Mucosa of descending colon (tissue), 3 donors: ENCODE measurements at regions not wholly inside any gene's neighbourhood (a gene's known extent, or its start where the extent isn't known, plus 50 kb on each side); places are given as distances from the start of the nearest gene placed in this dataset.

Experiments used
- ATAC-seq: fragments of 200-7000 bp; cut with Tn5 transposase; one replicate; pipeline ENCODE4 v1.9.1; 2020; ENCODE audit warnings: mild to moderate bottlenecking, moderate library complexity
- DNase-seq, 3 donors: peaks; one replicate each; pipeline ENCODE4 v3.0.0-alpha.2; 2020
- H3K36me3 ChIP-seq: fragments of 200-600 bp; one replicate; pipeline ENCODE4 v1.8.0; 2021; ENCODE audit warnings: low read depth, mild to moderate bottlenecking
- H3K4me1 ChIP-seq: fragments of 200-600 bp; one replicate; pipeline ENCODE4 v1.8.0; 2021; ENCODE audit warnings: low read depth, mild to moderate bottlenecking
- H3K4me3 ChIP-seq: fragments of 200-600 bp; one replicate; pipeline ENCODE4 v1.8.0; 2021; ENCODE audit warnings: mild to moderate bottlenecking
- H3K9me3 ChIP-seq: fragments of 200-600 bp; one replicate; pipeline ENCODE4 v1.8.0; 2021; ENCODE audit warnings: mild to moderate bottlenecking
- intact Hi-C, 2 donors: fragments of 100-400 bp; cut with DNase I in 1 of 2; cut with micrococcal nuclease in 1 of 2; formaldehyde crosslinking; loops; one replicate each; pipeline versions ENCODE4 v1.11.0 to v1.11.1; 2022; cut with DNase I, micrococcal nuclease
- TF ChIP-seq, protein P1 (sequence below): fragments of 200-600 bp; IDR thresholded peaks from one replicate; pipeline ENCODE4 v1.8.0; 2022; ENCODE audit warnings: antibody characterized with exemption, mild to moderate bottlenecking
- donor health status: DM: no; HTN: no; CAD: no; lungs with moderate emphysema.
- donor health status: DM: no; HTN: no; CAD: no.
- donor health status: DM: no; HTN: yes; CAD: no.

- DNase-seq (no peak), ATAC-seq (no peak)
- TF ChIP-seq, protein P1, sequence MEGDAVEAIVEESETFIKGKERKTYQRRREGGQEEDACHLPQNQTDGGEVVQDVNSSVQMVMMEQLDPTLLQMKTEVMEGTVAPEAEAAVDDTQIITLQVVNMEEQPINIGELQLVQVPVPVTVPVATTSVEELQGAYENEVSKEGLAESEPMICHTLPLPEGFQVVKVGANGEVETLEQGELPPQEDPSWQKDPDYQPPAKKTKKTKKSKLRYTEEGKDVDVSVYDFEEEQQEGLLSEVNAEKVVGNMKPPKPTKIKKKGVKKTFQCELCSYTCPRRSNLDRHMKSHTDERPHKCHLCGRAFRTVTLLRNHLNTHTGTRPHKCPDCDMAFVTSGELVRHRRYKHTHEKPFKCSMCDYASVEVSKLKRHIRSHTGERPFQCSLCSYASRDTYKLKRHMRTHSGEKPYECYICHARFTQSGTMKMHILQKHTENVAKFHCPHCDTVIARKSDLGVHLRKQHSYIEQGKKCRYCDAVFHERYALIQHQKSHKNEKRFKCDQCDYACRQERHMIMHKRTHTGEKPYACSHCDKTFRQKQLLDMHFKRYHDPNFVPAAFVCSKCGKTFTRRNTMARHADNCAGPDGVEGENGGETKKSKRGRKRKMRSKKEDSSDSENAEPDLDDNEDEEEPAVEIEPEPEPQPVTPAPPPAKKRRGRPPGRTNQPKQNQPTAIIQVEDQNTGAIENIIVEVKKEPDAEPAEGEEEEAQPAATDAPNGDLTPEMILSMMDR, result no peak
- Histone ChIP-seq H3K4me1 (no peaks in the 10 kb centered on the region), H3K9me3 (no peaks in the 10 kb centered on the region), H3K36me3 (no peaks in the 10 kb centered on the region), H3K4me3 (no peak overlapping the region)
- intact Hi-C loops, result no loop called here
Observed at GRCh38 chr5:89137148-89137547, 254.2 kb upstream of the MEF2C start.

DNA sequence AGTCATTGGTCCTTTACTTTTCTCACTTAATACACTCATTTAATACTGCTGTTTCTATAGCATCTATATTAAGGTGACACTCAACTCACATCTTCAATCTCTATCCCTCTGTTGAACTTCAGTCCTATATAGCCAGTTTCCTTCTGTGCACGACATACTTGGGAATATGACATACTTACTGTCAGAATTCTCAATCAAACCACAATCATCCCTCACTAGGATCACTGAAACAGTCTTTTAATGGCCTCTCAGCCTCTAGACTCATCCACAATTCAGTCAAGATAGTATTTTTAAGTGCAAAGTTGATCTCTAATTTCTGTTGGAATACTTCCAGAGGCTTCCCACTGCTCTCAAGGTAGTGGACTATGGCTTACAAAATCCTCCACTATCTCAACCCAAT lies 251.0 kb upstream of the MEF2C start:
- TF ChIP-seq, protein P1, result no peak
- DNase-seq, result no peak
- H3K36me3 ChIP-seq, result no peaks in the 10 kb centered on the region
- no peaks in the 10 kb centered on the region for H3K4me1 ChIP-seq
- ATAC-seq, result no peak
- intact Hi-C loops, result no loop called here
- H3K9me3 ChIP-seq, result no peaks in the 10 kb centered on the region
- no peak overlapping the region for H3K4me3 ChIP-seq

DNA sequence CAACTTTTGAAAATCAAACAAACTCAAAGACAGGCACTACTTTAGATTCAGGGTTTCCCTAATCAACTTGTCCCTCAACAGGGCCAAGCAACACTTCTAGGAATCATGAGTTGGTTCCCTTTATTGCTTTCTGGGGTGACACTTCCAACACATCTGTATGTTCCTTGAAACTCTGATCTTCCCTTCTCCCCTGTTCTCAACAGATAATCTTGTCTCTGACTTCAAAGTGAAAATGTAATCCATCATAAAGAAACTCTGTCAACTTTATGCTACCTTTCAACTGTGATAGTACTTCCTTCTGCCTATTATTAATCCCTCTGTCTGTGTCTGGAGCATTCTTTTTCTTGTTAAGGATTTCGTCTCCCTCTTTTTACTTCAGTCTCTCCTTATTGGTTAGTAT lies 250.1 kb upstream of the MEF2C start:
- intact Hi-C loops, result no loop called here
- H3K4me3 ChIP-seq, result no peak overlapping the region
- DNase-seq (no peak), ATAC-seq (no peak)
- no peaks in the 10 kb centered on the region for H3K9me3 ChIP-seq
- H3K36me3 ChIP-seq, result no peaks in the 10 kb centered on the region
- TF ChIP-seq, protein P1, result no peak
- H3K4me1 ChIP-seq, result no peaks in the 10 kb centered on the region

GRCh38 chr5:89130851-89131250 lies 247.9 kb upstream of the MEF2C start:
- intact Hi-C loops, result no loop called here
- no peak for DNase-seq
- Histone ChIP-seq H3K4me1 (no peaks in the 10 kb centered on the region), H3K4me3 (no peak overlapping the region), H3K9me3 (no peaks in the 10 kb centered on the region), H3K36me3 (no peaks in the 10 kb centered on the region)
- TF ChIP-seq, protein P1, result no peak
- no peak for ATAC-seq

DNA sequence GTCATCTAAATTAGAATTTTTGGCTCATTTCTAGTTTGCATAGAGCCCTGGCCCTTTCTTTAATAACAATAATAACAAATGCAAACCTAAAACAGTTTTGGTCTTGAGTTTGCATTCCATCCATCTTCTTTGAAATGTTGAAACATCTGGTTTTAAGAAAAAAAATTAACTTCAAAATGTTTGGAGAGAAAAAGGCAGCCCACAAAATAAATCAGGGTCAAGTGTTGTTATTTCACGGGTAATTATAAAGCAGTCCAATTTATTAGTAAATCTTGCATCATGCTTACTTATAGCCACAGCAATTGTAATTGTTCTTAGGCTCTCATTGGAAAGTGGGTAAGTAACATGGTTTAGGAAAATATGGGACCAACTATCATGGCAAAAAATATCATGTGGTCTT lies 247.0 kb upstream of the MEF2C start:
- intact Hi-C loops, result no loop called here
- TF ChIP-seq, protein P1, result no peak
- no peak for DNase-seq
- Histone ChIP-seq H3K9me3 (no peaks in the 10 kb centered on the region), H3K4me3 (no peak overlapping the region), H3K36me3 (no peaks in the 10 kb centered on the region), H3K4me1 (no peaks in the 10 kb centered on the region)
- no peak for ATAC-seq

DNA sequence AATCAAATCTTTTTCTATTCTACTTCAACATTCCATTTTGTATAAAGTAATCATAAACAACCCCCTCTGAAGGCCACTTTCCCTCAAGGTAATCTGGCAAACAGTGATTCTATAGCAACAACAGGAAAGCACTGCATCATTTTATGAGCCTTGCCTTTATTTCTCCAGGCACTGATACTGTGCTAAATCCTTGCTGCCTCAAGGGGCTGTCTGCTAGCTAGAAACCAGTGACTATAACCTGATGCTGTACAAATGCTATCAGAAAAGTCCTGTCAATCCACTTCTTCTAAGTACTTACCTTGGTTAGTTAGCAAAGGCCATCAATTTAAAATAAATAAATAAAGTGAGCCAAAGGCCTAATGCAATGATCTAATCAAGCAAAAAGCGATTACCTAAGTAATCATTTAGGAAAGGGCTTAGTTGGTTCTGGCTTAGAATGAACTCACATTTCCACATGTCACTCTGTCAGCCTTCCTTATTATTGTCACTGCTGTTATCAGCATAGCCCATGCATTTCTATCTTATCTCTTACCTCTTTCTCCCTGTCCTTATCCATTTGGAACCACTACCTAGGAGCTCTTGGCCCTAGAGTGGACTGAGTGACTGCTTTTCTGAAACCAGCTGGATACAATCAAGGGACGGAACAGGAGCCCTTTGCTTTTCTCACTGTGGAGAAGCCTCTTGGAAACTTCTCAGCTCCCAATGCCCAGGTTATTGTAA lies 246.1 kb upstream of the MEF2C start:
- ATAC-seq (no peak), DNase-seq (no peak)
- H3K9me3 ChIP-seq, result no peaks in the 10 kb centered on the region
- intact Hi-C loops, result no loop called here
- no peaks in the 10 kb centered on the region for H3K36me3 ChIP-seq
- H3K4me3 ChIP-seq, result no peak overlapping the region
- TF ChIP-seq, protein P1, result no peak
- H3K4me1 ChIP-seq, result no peaks in the 10 kb centered on the region
